Activated CD4-positive, alpha-beta memory T cell treated with anti-CD3 and anti-CD28 coated beads, Interleukin-2, amount 10 ng/mL, durations not matched to agents 7 days and 5 days (primary cell): ENCODE measurements at regions not wholly inside any gene's neighbourhood (a gene's known extent, or its start where the extent isn't known, plus 50 kb on each side); places are given as distances from the start of the nearest gene placed in this dataset.
"Not testable (repeated sequence)": the region's sequence is repeated elsewhere in the genome, so short reads cannot be mapped to it uniquely, and the experiment has no call there.

ENCODE experiments used
- CTCF ChIA-PET: fragments of 350-600 bp; sonication (Branson Sonifier 250); formaldehyde crosslinking; loops from one replicate; lab custom pipeline; 2021; ENCODE audit warnings: antibody characterized with exemption, inconsistent platforms; lab: Charles Lee
- POLR2A ChIA-PET: fragments of 350-600 bp; sonication (Branson Sonifier 250); formaldehyde crosslinking; loops from one replicate; lab custom pipeline; 2021; ENCODE audit warnings: antibody characterized with exemption; lab: Charles Lee
- DNase-seq: peaks from one replicate; pipeline ENCODE4 v3.0.0-alpha.2; 2020
- H3K27ac Mint-ChIP-seq: one replicate; pipeline ENCODE4 v1.8.0; 2021; ENCODE audit warnings: mild to moderate bottlenecking, mixed read lengths
- H3K27me3 Mint-ChIP-seq: one replicate; pipeline ENCODE4 v1.8.0; 2021; ENCODE audit warnings: mixed read lengths
- H3K36me3 Mint-ChIP-seq: one replicate; pipeline ENCODE4 v1.8.0; 2021; ENCODE audit warnings: low read depth, mixed read lengths
- H3K4me1 Mint-ChIP-seq: one replicate; pipeline ENCODE4 v1.8.0; 2021; ENCODE audit warnings: mixed read lengths
- H3K4me3 Mint-ChIP-seq: one replicate; pipeline ENCODE4 v1.8.0; 2021; ENCODE audit warnings: mild to moderate bottlenecking, mixed read lengths
- H3K9me3 Mint-ChIP-seq: one replicate; pipeline ENCODE4 v1.8.0; 2021; ENCODE audit warnings: mixed read lengths

GRCh38 chrX:128961290-128961689, 562.0 kb downstream of the SMARCA1 start:
- CTCF ChIA-PET, result no interaction called here
- Mint-ChIP-seq H3K36me3 (no peaks in the 10 kb centered on the region), H3K4me3 (no peak overlapping the region), H3K4me1 (no peaks in the 10 kb centered on the region), H3K27ac (no peak overlapping the region), H3K9me3 (peaks cover 3% of the 10 kb centered on the region), H3K27me3 (no peaks in the 10 kb centered on the region)
- POLR2A ChIA-PET, result no interaction called here
- no peak for DNase-seq

GRCh38 chrX:128954697-128955096, 568.6 kb downstream of the SMARCA1 start:
- H3K4me3 Mint-ChIP-seq, H3K4me1 Mint-ChIP-seq, H3K36me3 Mint-ChIP-seq, H3K27me3 Mint-ChIP-seq, DNase-seq, H3K27ac Mint-ChIP-seq, CTCF ChIA-PET, POLR2A ChIA-PET: not testable (repeated sequence)
- H3K9me3 Mint-ChIP-seq, result peaks cover 10% of the 10 kb centered on the region

- Mint-ChIP-seq H3K27me3 (no peaks in the 10 kb centered on the region), H3K36me3 (no peaks in the 10 kb centered on the region), H3K4me3 (no peak overlapping the region), H3K4me1 (no peaks in the 10 kb centered on the region), H3K27ac (no peak overlapping the region), H3K9me3 (no peaks in the 10 kb centered on the region)
- ChIA-PET CTCF (no interaction called here), POLR2A (no interaction called here)
- no peak for DNase-seq
Observed at GRCh38 chrX:128931071-128931470, 592.2 kb downstream of the SMARCA1 start.

GRCh38 chrX:128929271-128930057, 593.8 kb downstream of the SMARCA1 start:
- no peak overlapping the region for H3K4me3 Mint-ChIP-seq
- ChIA-PET POLR2A (no interaction called here), CTCF (no interaction called here)
- no peaks in the 10 kb centered on the region for H3K36me3 Mint-ChIP-seq
- no peaks in the 10 kb centered on the region for H3K4me1 Mint-ChIP-seq
- H3K9me3 Mint-ChIP-seq, result no peaks in the 10 kb centered on the region
- no peaks in the 10 kb centered on the region for H3K27me3 Mint-ChIP-seq
- H3K27ac Mint-ChIP-seq, result no peak overlapping the region
- no peak for DNase-seq

GRCh38 chrX:128928636-128929035, 594.7 kb downstream of the SMARCA1 start:
- H3K4me3 Mint-ChIP-seq, result no peak overlapping the region
- no peak overlapping the region for H3K27ac Mint-ChIP-seq
- no peak for DNase-seq
- POLR2A ChIA-PET, result no interaction called here
- H3K4me1 Mint-ChIP-seq, result no peaks in the 10 kb centered on the region
- CTCF ChIA-PET, result no interaction called here
- H3K27me3 Mint-ChIP-seq, result no peaks in the 10 kb centered on the region
- H3K9me3 Mint-ChIP-seq, result no peaks in the 10 kb centered on the region
- no peaks in the 10 kb centered on the region for H3K36me3 Mint-ChIP-seq

GRCh38 chrX:128927363-128927762, 595.9 kb downstream of the SMARCA1 start:
- ChIA-PET POLR2A (no interaction called here), CTCF (no interaction called here)
- Mint-ChIP-seq H3K27me3 (no peaks in the 10 kb centered on the region), H3K9me3 (no peaks in the 10 kb centered on the region), H3K4me1 (no peaks in the 10 kb centered on the region), H3K36me3 (no peaks in the 10 kb centered on the region), H3K27ac (no peak overlapping the region), H3K4me3 (no peak overlapping the region)
- DNase-seq, result no peak

GRCh38 chrX:128906753-128907152, 616.5 kb downstream of the SMARCA1 start:
- no peaks in the 10 kb centered on the region for H3K36me3 Mint-ChIP-seq
- no peak overlapping the region for H3K4me3 Mint-ChIP-seq
- ChIA-PET POLR2A (no interaction called here), CTCF (no interaction called here)
- no peak overlapping the region for H3K27ac Mint-ChIP-seq
- H3K4me1 Mint-ChIP-seq, result no peaks in the 10 kb centered on the region
- no peaks in the 10 kb centered on the region for H3K27me3 Mint-ChIP-seq
- H3K9me3 Mint-ChIP-seq, result no peaks in the 10 kb centered on the region
- no peak for DNase-seq

- no peak overlapping the region for H3K27ac Mint-ChIP-seq
- no peaks in the 10 kb centered on the region for H3K4me1 Mint-ChIP-seq
- POLR2A ChIA-PET, result no interaction called here
- no peak overlapping the region for H3K4me3 Mint-ChIP-seq
- CTCF ChIA-PET, result no interaction called here
- no peaks in the 10 kb centered on the region for H3K36me3 Mint-ChIP-seq
- DNase-seq, result no peak
- no peaks in the 10 kb centered on the region for H3K9me3 Mint-ChIP-seq
- H3K27me3 Mint-ChIP-seq, result no peaks in the 10 kb centered on the region
Observed at GRCh38 chrX:128901018-128901417, 622.3 kb downstream of the SMARCA1 start.

- no peak for DNase-seq
- no peaks in the 10 kb centered on the region for H3K9me3 Mint-ChIP-seq
- CTCF ChIA-PET, result no interaction called here
Observed at GRCh38 chrX:128897621-128898020, 625.7 kb downstream of the SMARCA1 start.

GRCh38 chrX:128891554-128891953, 631.7 kb downstream of the SMARCA1 start:
- no peak overlapping the region for H3K4me3 Mint-ChIP-seq
- H3K36me3 Mint-ChIP-seq, result no peaks in the 10 kb centered on the region
- no peaks in the 10 kb centered on the region for H3K4me1 Mint-ChIP-seq

More at GRCh38 chrX:128897621-128898020, 625.7 kb downstream of the SMARCA1 start:
- Mint-ChIP-seq H3K36me3 (no peaks in the 10 kb centered on the region), H3K4me1 (no peaks in the 10 kb centered on the region), H3K27me3 (no peaks in the 10 kb centered on the region), H3K4me3 (no peak overlapping the region), H3K27ac (no peak overlapping the region)
- POLR2A ChIA-PET, result no interaction called here

GRCh38 chrX:128884430-128884829, 638.9 kb downstream of the SMARCA1 start:
- no peaks in the 10 kb centered on the region for H3K27me3 Mint-ChIP-seq
- H3K4me1 Mint-ChIP-seq, result no peaks in the 10 kb centered on the region
- DNase-seq, result no peak
- H3K9me3 Mint-ChIP-seq, result no peaks in the 10 kb centered on the region
- H3K4me3 Mint-ChIP-seq, result no peak overlapping the region
- POLR2A ChIA-PET, result no interaction called here
- CTCF ChIA-PET, result no interaction called here
- no peak overlapping the region for H3K27ac Mint-ChIP-seq
- H3K36me3 Mint-ChIP-seq, result no peaks in the 10 kb centered on the region

More at GRCh38 chrX:128891554-128891953, 631.7 kb downstream of the SMARCA1 start:
- ChIA-PET CTCF (no interaction called here), POLR2A (no interaction called here)
- Mint-ChIP-seq H3K27me3 (no peaks in the 10 kb centered on the region), H3K27ac (no peak overlapping the region), H3K9me3 (no peaks in the 10 kb centered on the region)
- no peak for DNase-seq

- Mint-ChIP-seq H3K36me3 (no peaks in the 10 kb centered on the region), H3K27me3 (no peaks in the 10 kb centered on the region), H3K9me3 (no peaks in the 10 kb centered on the region), H3K4me1 (no peaks in the 10 kb centered on the region), H3K27ac (no peak overlapping the region), H3K4me3 (no peak overlapping the region)
- POLR2A ChIA-PET, result no interaction called here
- CTCF ChIA-PET, result no interaction called here
- DNase-seq, result no peak
Observed at GRCh38 chrX:128883650-128884049, 639.6 kb downstream of the SMARCA1 start.

- no peak overlapping the region for H3K27ac Mint-ChIP-seq
- H3K4me3 Mint-ChIP-seq, result no peak overlapping the region
- no peak for DNase-seq
- POLR2A ChIA-PET, result no interaction called here
- CTCF ChIA-PET, result no interaction called here
- H3K36me3 Mint-ChIP-seq, result no peaks in the 10 kb centered on the region
- H3K4me1 Mint-ChIP-seq, result no peaks in the 10 kb centered on the region
- no peaks in the 10 kb centered on the region for H3K9me3 Mint-ChIP-seq
- no peaks in the 10 kb centered on the region for H3K27me3 Mint-ChIP-seq
Observed at GRCh38 chrX:128870361-128870760, 652.9 kb downstream of the SMARCA1 start.

- no peak overlapping the region for H3K4me3 Mint-ChIP-seq
- H3K27me3 Mint-ChIP-seq, result no peaks in the 10 kb centered on the region
- ChIA-PET POLR2A (no interaction called here), CTCF (no interaction called here)
- H3K27ac Mint-ChIP-seq, result no peak overlapping the region
- H3K4me1 Mint-ChIP-seq, result no peaks in the 10 kb centered on the region
- H3K9me3 Mint-ChIP-seq, result no peaks in the 10 kb centered on the region
- no peak for DNase-seq
- H3K36me3 Mint-ChIP-seq, result no peaks in the 10 kb centered on the region
Observed at GRCh38 chrX:128862557-128862956, 660.7 kb downstream of the SMARCA1 start.
